DND-41 (cell line): ENCODE measurements at regions not wholly inside any gene's neighbourhood (a gene's known extent, or its start where the extent isn't known, plus 50 kb on each side); places are given as distances from the start of the nearest gene placed in this dataset.

Experiments used
- EZH2 ChIP-seq: IDR thresholded peaks from 3 replicates; pipeline ENCODE4 v1.6.1; 2012; ENCODE audit warnings: borderline replicate concordance, low read depth, mild to moderate bottlenecking, moderate library complexity, low read length, inconsistent platforms; ENCODE audit not compliant: severe bottlenecking
- TF ChIP-seq, protein P1 (sequence below): IDR thresholded peaks from 2 replicates; pipeline ENCODE4 v1.5.1; 2012; ENCODE audit warnings: borderline replicate concordance, low read length, moderate library complexity, mild to moderate bottlenecking; ENCODE audit not compliant: poor library complexity, severe bottlenecking; ENCODE audit errors: extremely low read depth

DNA sequence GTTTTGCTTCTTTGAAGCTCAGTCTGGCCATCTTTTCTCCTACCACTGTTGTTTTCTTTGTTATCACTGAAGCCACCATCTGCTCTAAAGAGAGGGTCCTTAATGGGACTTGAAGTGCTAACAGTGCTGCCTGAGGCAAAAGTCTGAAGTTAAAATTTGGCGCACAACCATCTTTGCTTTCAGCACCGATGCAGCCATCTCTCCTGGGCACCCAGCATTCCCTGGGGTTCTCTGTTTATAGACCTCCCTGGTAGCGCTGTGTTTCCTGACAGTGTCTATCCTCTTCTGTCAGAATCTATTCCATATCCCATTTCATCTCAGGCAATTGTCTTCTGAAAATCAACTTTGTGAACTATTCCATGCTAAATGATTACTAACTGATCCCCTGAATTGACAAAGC, 491.5 kb upstream of the MPDZ start:
- TF ChIP-seq, protein P1, sequence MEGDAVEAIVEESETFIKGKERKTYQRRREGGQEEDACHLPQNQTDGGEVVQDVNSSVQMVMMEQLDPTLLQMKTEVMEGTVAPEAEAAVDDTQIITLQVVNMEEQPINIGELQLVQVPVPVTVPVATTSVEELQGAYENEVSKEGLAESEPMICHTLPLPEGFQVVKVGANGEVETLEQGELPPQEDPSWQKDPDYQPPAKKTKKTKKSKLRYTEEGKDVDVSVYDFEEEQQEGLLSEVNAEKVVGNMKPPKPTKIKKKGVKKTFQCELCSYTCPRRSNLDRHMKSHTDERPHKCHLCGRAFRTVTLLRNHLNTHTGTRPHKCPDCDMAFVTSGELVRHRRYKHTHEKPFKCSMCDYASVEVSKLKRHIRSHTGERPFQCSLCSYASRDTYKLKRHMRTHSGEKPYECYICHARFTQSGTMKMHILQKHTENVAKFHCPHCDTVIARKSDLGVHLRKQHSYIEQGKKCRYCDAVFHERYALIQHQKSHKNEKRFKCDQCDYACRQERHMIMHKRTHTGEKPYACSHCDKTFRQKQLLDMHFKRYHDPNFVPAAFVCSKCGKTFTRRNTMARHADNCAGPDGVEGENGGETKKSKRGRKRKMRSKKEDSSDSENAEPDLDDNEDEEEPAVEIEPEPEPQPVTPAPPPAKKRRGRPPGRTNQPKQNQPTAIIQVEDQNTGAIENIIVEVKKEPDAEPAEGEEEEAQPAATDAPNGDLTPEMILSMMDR = no peak
- no peak for TF ChIP-seq EZH2
